A549 (cell line): ENCODE measurements at regions not wholly inside any gene's neighbourhood (a gene's known extent, or its start where the extent isn't known, plus 50 kb on each side); places are given as distances from the start of the nearest gene placed in this dataset.

Experiments used
- ATAC-seq, 2 experiments: fragments of 200-7000 bp in 1 of 2; fragments of >200 bp in 1 of 2; cut with Nextera tagmentation in 1 of 2; cut with Tn5 transposase in 1 of 2; 3 replicates each; pipeline versions ENCODE4 v1.8.0 to v1.9.1; 2018 to 2020; ENCODE audit warnings: mild to moderate bottlenecking in 1 of 2, moderate library complexity in 1 of 2
- CTCF ChIA-PET: fragments of 300-600 bp; sonication (Branson Sonifier 250); formaldehyde crosslinking; extraction: SDS; loops from one replicate; lab custom pipeline; 2021; ENCODE audit warnings: antibody characterized with exemption, inconsistent platforms; lab: Yijun Ruan, JAX
- POLR2A ChIA-PET: fragments of 350-600 bp; formaldehyde crosslinking; extraction: SDS; loops from one replicate; lab custom pipeline; 2021; ENCODE audit warnings: antibody characterized with exemption, inconsistent platforms; lab: Yijun Ruan, JAX
- DNase-seq, 2 experiments: peaks; one replicate each; pipeline versions ENCODE4 v3.0.0 to v3.0.0-alpha.2; 2011 to 2016; ENCODE audit warnings: low read depth in 1 of 2, low spot score in 1 of 2
- FAIRE-seq: peaks from 2 replicates; lab custom pipeline; 2011; peaks lifted over from hg19 to GRCh38; lab: Jason Lieb, UNC
- H3K27ac ChIP-seq, 2 experiments: fragments of >200 bp; sonication (Bioruptor Twin); formaldehyde crosslinking; 3 replicates each; pipeline ENCODE4 v1.5.1; 2016 to 2017
- H3K4me1 ChIP-seq: fragments of >200 bp; sonication (Bioruptor Twin); formaldehyde crosslinking; 3 replicates; pipeline ENCODE4 v1.6.1; 2016
- H3K4me2 ChIP-seq: fragments of >200 bp; sonication (Bioruptor Twin); formaldehyde crosslinking; 3 replicates; pipeline ENCODE4 v1.6.1; 2016
- H3K4me3 ChIP-seq: fragments of >200 bp; sonication (Bioruptor Twin); formaldehyde crosslinking; 3 replicates; pipeline ENCODE4 v1.5.1; 2016
- H3K9me3 ChIP-seq: fragments of >200 bp; sonication (Bioruptor Twin); formaldehyde crosslinking; 3 replicates; pipeline ENCODE4 v1.6.1; 2016
- BHLHE40 ChIP-seq: IDR thresholded peaks from 2 replicates; pipeline ENCODE4 v1.6.1; 2012; ENCODE audit warnings: low read depth, low read length, inconsistent platforms
- CBX8 ChIP-seq: fragments of 200-600 bp; sonication (generic); IDR thresholded peaks from 2 replicates; pipeline ENCODE4 v1.6.1; 2016
- CHD2 ChIP-seq: fragments of 150-350 bp; IDR thresholded peaks from 2 replicates; pipeline ENCODE4 v1.6.1; 2014; ENCODE audit warnings: low read length; ENCODE audit not compliant: partially characterized antibody
- EHF ChIP-seq: fragments of 250-450 bp; sonication (Bioruptor Pico); IDR thresholded peaks from 2 replicates; pipeline ENCODE4 v1.5.0; 2020; ENCODE audit warnings: mild to moderate bottlenecking
- EHMT2 ChIP-seq: fragments of 200-600 bp; sonication (generic); IDR thresholded peaks from 2 replicates; pipeline ENCODE4 v1.6.1; 2016; ENCODE audit warnings: antibody characterized with exemption, low read depth, mild to moderate bottlenecking, moderate library complexity
- EP300 ChIP-seq, 2 experiments: fragments of >200 bp; sonication (Bioruptor Twin); formaldehyde crosslinking; IDR thresholded peaks; 2 replicates in 1 of 2; 3 replicates in 1 of 2; pipeline ENCODE4 v1.6.1; 2016 to 2017
- ESRRA ChIP-seq: fragments of 150-350 bp; IDR thresholded peaks from 2 replicates; pipeline ENCODE4 v1.6.1; 2014; ENCODE audit warnings: mild to moderate bottlenecking, low read length, borderline replicate concordance
- FOSB ChIP-seq: fragments of 250-450 bp; sonication (Bioruptor Pico); IDR thresholded peaks from 2 replicates; pipeline ENCODE4 v1.5.0; 2020; ENCODE audit warnings: mild to moderate bottlenecking, moderate library complexity
- FOSL2 ChIP-seq, 2 experiments: fragments of 450-650 bp in 1 of 2; fragments of >200 bp in 1 of 2; sonication (Bioruptor Twin) in 1 of 2; formaldehyde crosslinking; IDR thresholded peaks; 2 replicates each; pipeline versions ENCODE4 v1.5.0 to v1.6.1; 2016 to 2020; ENCODE audit warnings: mild to moderate bottlenecking in 1 of 2, moderate library complexity in 1 of 2
- HDAC2 ChIP-seq: fragments of 200-600 bp; sonication (generic); IDR thresholded peaks from 2 replicates; pipeline ENCODE4 v1.6.1; 2016
- HEYL ChIP-seq: fragments of 250-450 bp; sonication (Bioruptor Pico); IDR thresholded peaks from 2 replicates; pipeline ENCODE4 v1.8.0; 2021; ENCODE audit warnings: mild to moderate bottlenecking, moderate library complexity
- HOXB5 ChIP-seq: fragments of 250-450 bp; sonication (Bioruptor Pico); IDR thresholded peaks from 2 replicates; pipeline ENCODE4 v1.5.0; 2020; ENCODE audit warnings: mild to moderate bottlenecking, moderate library complexity
- JUN ChIP-seq, 2 experiments: fragments of >200 bp; sonication (Bioruptor Twin); formaldehyde crosslinking; IDR thresholded peaks; 2 replicates in 1 of 2; 3 replicates in 1 of 2; pipeline ENCODE4 v1.6.1; 2016 to 2017
- JUNB ChIP-seq: fragments of >200 bp; sonication (Bioruptor Twin); formaldehyde crosslinking; IDR thresholded peaks from 2 replicates; pipeline ENCODE4 v1.6.1; 2016
- KDM5A ChIP-seq: fragments of 200-600 bp; sonication (generic); IDR thresholded peaks from 2 replicates; pipeline ENCODE4 v1.6.1; 2016; ENCODE audit warnings: antibody characterized with exemption, mild to moderate bottlenecking
- MAZ ChIP-seq: fragments of 150-350 bp; IDR thresholded peaks from 2 replicates; pipeline ENCODE4 v1.6.1; 2014; ENCODE audit warnings: antibody characterized with exemption, low read depth, low read length, borderline replicate concordance
- NR3C1 ChIP-seq: fragments of >200 bp; sonication (Bioruptor Twin); formaldehyde crosslinking; IDR thresholded peaks from 3 replicates; pipeline ENCODE4 v1.6.1; 2017
- SMC3 ChIP-seq: fragments of >200 bp; sonication (Bioruptor Twin); formaldehyde crosslinking; IDR thresholded peaks from 3 replicates; pipeline ENCODE4 v1.6.1; 2018; ENCODE audit warnings: inconsistent platforms
- TFCP2L1 ChIP-seq: fragments of 250-450 bp; sonication (Bioruptor Pico); IDR thresholded peaks from 2 replicates; pipeline ENCODE4 v1.5.0; 2021; ENCODE audit warnings: mild to moderate bottlenecking
- TP53 ChIP-seq: fragments of 250-450 bp; sonication (Bioruptor Pico); IDR thresholded peaks from 2 replicates; pipeline ENCODE4 v1.5.0; 2021; ENCODE audit warnings: mild to moderate bottlenecking, moderate library complexity
- ZFP36 ChIP-seq: fragments of 450-650 bp; IDR thresholded peaks from 2 replicates; pipeline ENCODE4 v1.6.1; 2014; ENCODE audit warnings: borderline replicate concordance; ENCODE audit not compliant: partially characterized antibody
- ZSCAN20 ChIP-seq: fragments of 250-450 bp; sonication (Bioruptor Pico); IDR thresholded peaks from 2 replicates; pipeline ENCODE4 v1.8.0; 2022; ENCODE audit warnings: mild to moderate bottlenecking, moderate library complexity
- WGBS: methylation state at CpG from one replicate; pipeline ENCODE4 v1.1.6; 2017; ENCODE audit errors: missing lambda C conversion rate; 5-methylcytosine and 5-hydroxymethylcytosine counted together
- TF ChIP-seq, protein P1 (sequence below): IDR thresholded peaks from 2 replicates; pipeline ENCODE4 v1.6.1; 2012; ENCODE audit warnings: low read depth, borderline replicate concordance
- TF ChIP-seq, protein P2 (sequence below): fragments of 250-450 bp; sonication (Bioruptor Pico); IDR thresholded peaks from 2 replicates; pipeline ENCODE4 v1.5.0; 2020; ENCODE audit warnings: low read depth, mild to moderate bottlenecking, moderate library complexity
- TF ChIP-seq, protein P3 (sequence below): fragments of 250-450 bp; sonication (Bioruptor Pico); IDR thresholded peaks from 2 replicates; pipeline ENCODE4 v1.5.0; 2021; ENCODE audit warnings: mild to moderate bottlenecking, moderate library complexity, borderline replicate concordance
- TF ChIP-seq, protein P4 (sequence below): IDR thresholded peaks from 2 replicates; pipeline ENCODE4 v1.6.1; 2012
- TF ChIP-seq, protein P5 (sequence below): fragments of >200 bp; sonication (Bioruptor Twin); formaldehyde crosslinking; IDR thresholded peaks from 3 replicates; pipeline ENCODE4 v1.6.1; 2016

- ChIA-PET CTCF (interaction anchor here (1.2 to 2.1 kb wide), 2 partner anchors 10 to 12 kb away, joined by 3 to 4 read pairs; no protein-coding TSS in a partner anchor), POLR2A (no interaction called here)
- TF ChIP-seq FOSB (CRISPR knock-in tag) (no peak), BHLHE40 (no peak), TFCP2L1 (CRISPR knock-in tag) (no peak), FOSL2 (IDR thresholded peaks at IDR 0.05) (no peak), FOSL2 (CRISPR knock-in tag; IDR thresholded peaks at IDR 0.05) (no peak), SMC3 (no peak), HDAC2 (no peak)
- Histone ChIP-seq H3K9me3 (no peaks in the 10 kb centered on the region), H3K4me2 (0 out of 3 replicates have a peak overlapping the region, but pooled peaks have one; percentile 7), H3K27ac (no peak overlapping the region), H3K4me3 (no peak overlapping the region), H3K4me1 (no peaks in the 10 kb centered on the region)
- ATAC-seq, result no peak
- DNase-seq, result no peak
- FAIRE-seq, result no peak
- 76% methylated on average over 6 of the region's 6 CpGs for WGBS
Observed at GRCh38 chr1:112263042-112263441, 133.0 kb upstream of the CTTNBP2NL start.

DNA sequence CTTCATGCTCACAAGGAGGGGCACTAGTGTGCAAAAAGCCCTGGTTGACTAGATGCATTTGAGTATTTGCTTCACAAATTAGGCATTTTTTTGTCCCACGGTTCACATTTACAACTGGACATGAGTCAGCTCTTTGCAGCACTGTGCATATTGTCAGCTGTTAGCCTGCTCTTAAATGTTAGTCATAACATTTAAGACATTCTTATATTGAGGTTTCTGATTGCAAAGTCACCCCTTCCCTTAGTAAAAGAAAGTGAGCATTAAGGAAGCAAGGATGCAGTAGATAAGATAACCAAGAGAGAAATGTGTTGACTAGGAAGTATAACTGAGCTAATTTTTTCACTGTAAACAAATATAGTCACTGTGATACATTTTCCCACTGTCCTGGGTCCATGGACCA is 132.6 kb upstream of the CTTNBP2NL start:
- ATAC-seq, result peak in 1 of 2 experiments; percentile 47; a peak in 1 of 6 replicates
- CTCF ChIA-PET, result interaction anchor here (1.2 to 2.1 kb wide), 2 partner anchors 10 to 12 kb away, joined by 3 to 4 read pairs; no protein-coding TSS in a partner anchor

GRCh38 chr1:112264010-112264409 is 132.0 kb upstream of the CTTNBP2NL start:
- no peak overlapping the region for H3K27ac ChIP-seq
- DNase-seq, result no peak
- H3K4me1 ChIP-seq, result no peaks in the 10 kb centered on the region
- FAIRE-seq, result no peak
- 59% methylated on average over 7 of the region's 7 CpGs for WGBS
- POLR2A ChIA-PET, result no interaction called here
- H3K9me3 ChIP-seq, result no peaks in the 10 kb centered on the region
- CTCF ChIA-PET, result interaction anchor here (1.2 to 2.1 kb wide), 2 partner anchors 11 to 13 kb away, joined by 3 to 4 read pairs; no protein-coding TSS in a partner anchor
- no peak for ATAC-seq
- no peak overlapping the region for H3K4me2 ChIP-seq
- TF ChIP-seq, protein P1, sequence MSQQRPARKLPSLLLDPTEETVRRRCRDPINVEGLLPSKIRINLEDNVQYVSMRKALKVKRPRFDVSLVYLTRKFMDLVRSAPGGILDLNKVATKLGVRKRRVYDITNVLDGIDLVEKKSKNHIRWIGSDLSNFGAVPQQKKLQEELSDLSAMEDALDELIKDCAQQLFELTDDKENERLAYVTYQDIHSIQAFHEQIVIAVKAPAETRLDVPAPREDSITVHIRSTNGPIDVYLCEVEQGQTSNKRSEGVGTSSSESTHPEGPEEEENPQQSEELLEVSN, result no peak
- TF ChIP-seq HEYL (CRISPR knock-in tag) (no peak), EHF (CRISPR knock-in tag) (no peak), ESRRA (no peak), SMC3 (no peak), MAZ (no peak), CHD2 (no peak), TP53 (CRISPR knock-in tag) (no peak), JUNB (no peak)
- TF ChIP-seq, protein P2, sequence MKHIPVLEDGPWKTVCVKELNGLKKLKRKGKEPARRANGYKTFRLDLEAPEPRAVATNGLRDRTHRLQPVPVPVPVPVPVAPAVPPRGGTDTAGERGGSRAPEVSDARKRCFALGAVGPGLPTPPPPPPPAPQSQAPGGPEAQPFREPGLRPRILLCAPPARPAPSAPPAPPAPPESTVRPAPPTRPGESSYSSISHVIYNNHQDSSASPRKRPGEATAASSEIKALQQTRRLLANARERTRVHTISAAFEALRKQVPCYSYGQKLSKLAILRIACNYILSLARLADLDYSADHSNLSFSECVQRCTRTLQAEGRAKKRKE (CRISPR knock-in tag), result no peak
- no peak overlapping the region for H3K4me3 ChIP-seq

More for the DNA sequence above, 132.6 kb upstream of the CTTNBP2NL start:
- POLR2A ChIA-PET, result no interaction called here
- Histone ChIP-seq H3K4me1 (no peaks in the 10 kb centered on the region), H3K4me3 (no peak overlapping the region), H3K27ac (no peak overlapping the region), H3K9me3 (no peaks in the 10 kb centered on the region), H3K4me2 (0 out of 3 replicates have a peak overlapping the region, but pooled peaks have one; percentile 7)
- DNase-seq, result peak in 1 of 2 experiments; percentile 17
- TF ChIP-seq, protein P3, sequence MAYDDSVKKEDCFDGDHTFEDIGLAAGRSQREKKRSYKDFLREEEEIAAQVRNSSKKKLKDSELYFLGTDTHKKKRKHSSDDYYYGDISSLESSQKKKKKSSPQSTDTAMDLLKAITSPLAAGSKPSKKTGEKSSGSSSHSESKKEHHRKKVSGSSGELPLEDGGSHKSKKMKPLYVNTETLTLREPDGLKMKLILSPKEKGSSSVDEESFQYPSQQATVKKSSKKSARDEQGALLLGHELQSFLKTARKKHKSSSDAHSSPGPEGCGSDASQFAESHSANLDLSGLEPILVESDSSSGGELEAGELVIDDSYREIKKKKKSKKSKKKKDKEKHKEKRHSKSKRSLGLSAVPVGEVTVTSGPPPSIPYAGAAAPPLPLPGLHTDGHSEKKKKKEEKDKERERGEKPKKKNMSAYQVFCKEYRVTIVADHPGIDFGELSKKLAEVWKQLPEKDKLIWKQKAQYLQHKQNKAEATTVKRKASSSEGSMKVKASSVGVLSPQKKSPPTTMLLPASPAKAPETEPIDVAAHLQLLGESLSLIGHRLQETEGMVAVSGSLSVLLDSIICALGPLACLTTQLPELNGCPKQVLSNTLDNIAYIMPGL (CRISPR knock-in tag), result no peak
- no peak for TF ChIP-seq MAZ
- TF ChIP-seq, protein P4, sequence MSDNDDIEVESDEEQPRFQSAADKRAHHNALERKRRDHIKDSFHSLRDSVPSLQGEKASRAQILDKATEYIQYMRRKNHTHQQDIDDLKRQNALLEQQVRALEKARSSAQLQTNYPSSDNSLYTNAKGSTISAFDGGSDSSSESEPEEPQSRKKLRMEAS, result no peak
- TF ChIP-seq JUN (IDR thresholded peaks at IDR 0.05), result no peak
- TF ChIP-seq EHMT2, result no peak
- TF ChIP-seq ZFP36, result no peak
- TF ChIP-seq, protein P5, sequence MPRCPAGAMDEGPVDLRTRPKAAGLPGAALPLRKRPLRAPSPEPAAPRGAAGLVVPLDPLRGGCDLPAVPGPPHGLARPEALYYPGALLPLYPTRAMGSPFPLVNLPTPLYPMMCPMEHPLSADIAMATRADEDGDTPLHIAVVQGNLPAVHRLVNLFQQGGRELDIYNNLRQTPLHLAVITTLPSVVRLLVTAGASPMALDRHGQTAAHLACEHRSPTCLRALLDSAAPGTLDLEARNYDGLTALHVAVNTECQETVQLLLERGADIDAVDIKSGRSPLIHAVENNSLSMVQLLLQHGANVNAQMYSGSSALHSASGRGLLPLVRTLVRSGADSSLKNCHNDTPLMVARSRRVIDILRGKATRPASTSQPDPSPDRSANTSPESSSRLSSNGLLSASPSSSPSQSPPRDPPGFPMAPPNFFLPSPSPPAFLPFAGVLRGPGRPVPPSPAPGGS, result no peak
- TF ChIP-seq HOXB5 (CRISPR knock-in tag), result no peak
- no peak for TF ChIP-seq KDM5A
- no peak for TF ChIP-seq ZSCAN20 (CRISPR knock-in tag)
- TF ChIP-seq EP300 (IDR thresholded peaks at IDR 0.05), result no peak
- TF ChIP-seq HDAC2, result no peak
- no peak for TF ChIP-seq NR3C1
- TF ChIP-seq CBX8, result no peak
- TF ChIP-seq FOSB (CRISPR knock-in tag), result no peak
- no peak for TF ChIP-seq SMC3
- TF ChIP-seq TP53 (CRISPR knock-in tag), result no peak
- WGBS, result 6% methylated on average over 1 of the region's 1 CpG
- no peak for FAIRE-seq
